Suprapubic skin (tissue), 4 donors: ENCODE measurements at regions not wholly inside any gene's neighbourhood (a gene's known extent, or its start where the extent isn't known, plus 50 kb on each side); places are given as distances from the start of the nearest gene placed in this dataset.
"Not testable (repeated sequence)": the region's sequence is repeated elsewhere in the genome, so short reads cannot be mapped to it uniquely, and the experiment has no call there.

Experiments used
- DNase-seq, 2 donors: peaks; one replicate each; pipeline ENCODE4 v3.0.0-alpha.2; 2019; ENCODE audit warnings: low spot score in 2 of 2
- H3K27ac ChIP-seq: fragments of 200-600 bp; sonication (generic); one replicate; pipeline ENCODE4 v1.5.1; 2019
- H3K27me3 ChIP-seq: fragments of 200-600 bp; sonication (generic); one replicate; pipeline ENCODE4 v1.5.1; 2019
- H3K36me3 ChIP-seq: fragments of 200-600 bp; sonication (generic); one replicate; pipeline ENCODE4 v1.5.1; 2019
- H3K4me1 ChIP-seq: fragments of 200-600 bp; sonication (generic); one replicate; pipeline ENCODE4 v1.5.1; 2019
- H3K4me3 ChIP-seq: fragments of 200-600 bp; sonication (generic); one replicate; pipeline ENCODE4 v1.5.1; 2019; ENCODE audit warnings: mild to moderate bottlenecking
- H3K9me3 ChIP-seq: fragments of 200-600 bp; sonication (generic); one replicate; pipeline ENCODE4 v1.5.1; 2019
- EP300 ChIP-seq: sonication (generic); formaldehyde crosslinking; IDR thresholded peaks from one replicate; pipeline ENCODE4 v1.6.1; 2017; ENCODE audit warnings: antibody characterized with exemption
- POLR2A ChIP-seq, 2 donors: fragments of 450-650 bp; IDR thresholded peaks; one replicate each; pipeline ENCODE4 v1.6.1; 2017; ENCODE audit warnings: antibody characterized with exemption in 2 of 2, mild to moderate bottlenecking in 2 of 2, moderate library complexity in 2 of 2
- POLR2AphosphoS5 ChIP-seq, 3 donors: sonication (generic); formaldehyde crosslinking; IDR thresholded peaks; one replicate each; pipeline ENCODE4 v1.6.1; 2017; ENCODE audit warnings: antibody characterized with exemption in 3 of 3
- WGBS: methylation state at CpG from one replicate; pipeline ENCODE4 v1.1.5; 2018; 5-methylcytosine and 5-hydroxymethylcytosine counted together
- TF ChIP-seq, protein P1 (sequence below), 2 donors: fragments of 200-600 bp in 1 of 2; fragments of 450-650 bp in 1 of 2; sonication (generic) in 1 of 2; IDR thresholded peaks; one replicate each; pipeline ENCODE4 v1.5.1; 2016 to 2019; ENCODE audit warnings: antibody characterized with exemption in 2 of 2, mild to moderate bottlenecking in 1 of 2, moderate library complexity in 1 of 2

DNA sequence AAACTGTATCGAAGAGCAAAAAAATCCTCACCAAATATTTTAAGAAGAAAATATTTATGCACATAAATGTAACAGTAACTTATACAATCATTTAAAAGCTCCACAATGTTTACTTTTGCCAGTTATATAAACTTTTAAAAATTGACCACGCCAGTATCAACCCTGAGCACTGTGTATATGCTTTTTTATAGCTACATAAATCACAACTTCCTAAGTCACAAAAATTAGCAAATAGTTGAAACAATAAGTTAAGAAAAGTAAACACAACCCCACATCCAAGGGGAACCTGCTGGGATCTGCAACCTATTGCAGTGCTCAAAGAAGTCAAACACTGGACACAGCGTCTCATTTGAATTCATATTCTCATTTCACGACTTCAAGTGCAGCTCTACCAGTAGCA, 89.8 kb upstream of the DST start:
- peaks cover 8% of the 10 kb centered on the region for H3K4me1 ChIP-seq
- H3K27ac ChIP-seq = no peak overlapping the region
- no peaks in the 10 kb centered on the region for H3K27me3 ChIP-seq
- H3K36me3 ChIP-seq = no peaks in the 10 kb centered on the region
- no peaks in the 10 kb centered on the region for H3K9me3 ChIP-seq
- TF ChIP-seq EP300 (no peak), POLR2A (IDR thresholded peaks at IDR 0.05) (no peak), POLR2AphosphoS5 (IDR thresholded peaks at IDR 0.05) (no peak)
- TF ChIP-seq, protein P1, sequence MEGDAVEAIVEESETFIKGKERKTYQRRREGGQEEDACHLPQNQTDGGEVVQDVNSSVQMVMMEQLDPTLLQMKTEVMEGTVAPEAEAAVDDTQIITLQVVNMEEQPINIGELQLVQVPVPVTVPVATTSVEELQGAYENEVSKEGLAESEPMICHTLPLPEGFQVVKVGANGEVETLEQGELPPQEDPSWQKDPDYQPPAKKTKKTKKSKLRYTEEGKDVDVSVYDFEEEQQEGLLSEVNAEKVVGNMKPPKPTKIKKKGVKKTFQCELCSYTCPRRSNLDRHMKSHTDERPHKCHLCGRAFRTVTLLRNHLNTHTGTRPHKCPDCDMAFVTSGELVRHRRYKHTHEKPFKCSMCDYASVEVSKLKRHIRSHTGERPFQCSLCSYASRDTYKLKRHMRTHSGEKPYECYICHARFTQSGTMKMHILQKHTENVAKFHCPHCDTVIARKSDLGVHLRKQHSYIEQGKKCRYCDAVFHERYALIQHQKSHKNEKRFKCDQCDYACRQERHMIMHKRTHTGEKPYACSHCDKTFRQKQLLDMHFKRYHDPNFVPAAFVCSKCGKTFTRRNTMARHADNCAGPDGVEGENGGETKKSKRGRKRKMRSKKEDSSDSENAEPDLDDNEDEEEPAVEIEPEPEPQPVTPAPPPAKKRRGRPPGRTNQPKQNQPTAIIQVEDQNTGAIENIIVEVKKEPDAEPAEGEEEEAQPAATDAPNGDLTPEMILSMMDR (IDR thresholded peaks at IDR 0.05) = no peak
- no peak for DNase-seq
- WGBS = 84% methylated on average over 4 of the region's 4 CpGs
- H3K4me3 ChIP-seq = no peak overlapping the region

DNA sequence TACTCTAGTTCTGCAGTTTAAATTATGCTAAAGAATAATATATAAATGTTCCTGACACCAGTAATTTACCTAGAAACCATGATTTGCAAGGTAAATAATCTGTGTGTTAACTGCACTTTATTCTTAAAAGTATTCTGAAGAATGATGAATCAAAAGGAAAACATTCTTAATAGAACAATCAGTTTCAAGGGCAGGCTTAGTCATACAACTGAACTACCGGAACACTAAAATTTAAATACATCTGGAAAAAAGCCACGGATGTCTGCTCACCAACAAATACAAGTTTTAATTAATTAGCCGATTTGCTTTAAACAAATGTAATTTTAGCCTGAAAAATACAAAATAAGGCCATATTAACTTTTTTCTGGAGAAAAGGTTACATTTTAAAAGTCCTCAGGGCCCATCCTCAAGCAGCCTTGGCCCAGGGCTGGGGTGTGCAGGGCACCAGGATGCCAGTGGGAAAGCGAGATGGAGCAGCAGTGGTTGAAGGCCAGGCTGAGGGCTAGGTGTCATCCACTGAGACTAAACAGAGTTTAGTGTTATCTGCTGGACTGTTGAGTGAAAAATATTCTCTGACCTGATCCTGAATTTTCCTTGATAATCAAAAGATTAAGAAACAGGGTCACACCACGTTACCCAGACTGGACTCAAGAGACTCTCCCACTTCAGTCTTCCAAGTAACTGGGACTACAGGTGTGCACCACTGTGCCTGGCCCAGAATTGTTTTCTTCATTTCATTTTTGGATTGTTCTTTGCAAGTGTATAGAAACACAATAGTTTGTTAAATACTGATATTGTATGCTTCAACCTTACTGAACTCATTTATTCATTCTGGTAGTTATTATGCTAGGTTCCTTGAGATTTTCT, 88.2 kb upstream of the DST start:
- H3K4me1 ChIP-seq = peaks cover 8% of the 10 kb centered on the region
- H3K4me3 ChIP-seq = no peak overlapping the region
- no peaks in the 10 kb centered on the region for H3K9me3 ChIP-seq
- DNase-seq = no peak
- TF ChIP-seq, protein P1 (IDR thresholded peaks at IDR 0.05) = no peak
- no peak for TF ChIP-seq POLR2A (IDR thresholded peaks at IDR 0.05)
- TF ChIP-seq EP300 = no peak
- no peak for TF ChIP-seq POLR2AphosphoS5 (IDR thresholded peaks at IDR 0.05)
- no peaks in the 10 kb centered on the region for H3K36me3 ChIP-seq
- H3K27ac ChIP-seq = no peak overlapping the region
- H3K27me3 ChIP-seq = no peaks in the 10 kb centered on the region
- 52% methylated on average over 5 of the region's 5 CpGs for WGBS

DNA sequence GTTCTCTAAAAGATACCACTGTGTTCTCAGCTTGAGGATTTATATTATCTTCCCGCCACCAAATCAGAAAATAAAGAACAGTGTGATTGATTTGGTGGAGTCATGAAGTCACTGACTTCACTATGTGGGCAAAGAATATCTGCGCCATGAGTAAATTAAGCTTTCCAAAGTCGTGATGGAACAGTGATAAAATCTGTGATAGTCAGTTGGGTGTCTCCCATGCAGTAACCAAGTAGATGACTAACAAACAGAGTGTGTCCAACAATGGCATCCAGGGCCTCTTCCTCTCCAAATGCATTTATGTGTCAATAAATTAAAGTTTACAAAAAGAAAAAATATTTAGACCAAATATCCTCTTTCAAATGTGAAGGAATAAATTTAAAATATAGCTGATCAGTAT, 87.0 kb upstream of the DST start:
- Histone ChIP-seq H3K9me3 (no peaks in the 10 kb centered on the region), H3K4me3 (no peak overlapping the region), H3K36me3 (no peaks in the 10 kb centered on the region), H3K27ac (no peak overlapping the region), H3K4me1 (peaks cover 8% of the 10 kb centered on the region), H3K27me3 (no peaks in the 10 kb centered on the region)
- TF ChIP-seq POLR2A (IDR thresholded peaks at IDR 0.05) (no peak), EP300 (no peak), POLR2AphosphoS5 (IDR thresholded peaks at IDR 0.05) (no peak)
- TF ChIP-seq, protein P1 (IDR thresholded peaks at IDR 0.05) = no peak
- 77% methylated on average over 3 of the region's 3 CpGs for WGBS
- no peak for DNase-seq

DNA sequence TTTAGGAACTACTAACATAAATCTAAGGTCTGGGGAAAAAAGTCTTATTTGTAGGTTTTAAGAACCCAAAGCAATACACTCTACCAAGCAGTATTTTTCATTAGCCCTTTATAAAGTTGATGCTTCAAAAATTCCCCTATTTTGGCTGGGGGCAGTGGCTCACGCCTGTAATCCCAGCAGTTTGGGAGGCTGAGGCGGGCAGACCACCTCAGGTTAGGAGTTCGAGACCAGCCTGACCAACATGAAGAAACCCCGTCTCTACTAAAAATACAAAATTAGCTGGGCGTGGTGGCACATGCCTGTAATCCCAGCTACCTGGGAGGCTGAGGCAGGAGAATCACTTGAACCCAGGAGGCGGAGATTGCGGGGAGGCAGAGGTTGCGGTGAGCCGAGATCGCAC, 86.5 kb upstream of the DST start:
- not testable (repeated sequence) for H3K36me3 ChIP-seq, H3K9me3 ChIP-seq, H3K27ac ChIP-seq, DNase-seq, H3K4me3 ChIP-seq, H3K4me1 ChIP-seq, H3K27me3 ChIP-seq
- 95% methylated on average over 10 of the region's 10 CpGs for WGBS

DNA sequence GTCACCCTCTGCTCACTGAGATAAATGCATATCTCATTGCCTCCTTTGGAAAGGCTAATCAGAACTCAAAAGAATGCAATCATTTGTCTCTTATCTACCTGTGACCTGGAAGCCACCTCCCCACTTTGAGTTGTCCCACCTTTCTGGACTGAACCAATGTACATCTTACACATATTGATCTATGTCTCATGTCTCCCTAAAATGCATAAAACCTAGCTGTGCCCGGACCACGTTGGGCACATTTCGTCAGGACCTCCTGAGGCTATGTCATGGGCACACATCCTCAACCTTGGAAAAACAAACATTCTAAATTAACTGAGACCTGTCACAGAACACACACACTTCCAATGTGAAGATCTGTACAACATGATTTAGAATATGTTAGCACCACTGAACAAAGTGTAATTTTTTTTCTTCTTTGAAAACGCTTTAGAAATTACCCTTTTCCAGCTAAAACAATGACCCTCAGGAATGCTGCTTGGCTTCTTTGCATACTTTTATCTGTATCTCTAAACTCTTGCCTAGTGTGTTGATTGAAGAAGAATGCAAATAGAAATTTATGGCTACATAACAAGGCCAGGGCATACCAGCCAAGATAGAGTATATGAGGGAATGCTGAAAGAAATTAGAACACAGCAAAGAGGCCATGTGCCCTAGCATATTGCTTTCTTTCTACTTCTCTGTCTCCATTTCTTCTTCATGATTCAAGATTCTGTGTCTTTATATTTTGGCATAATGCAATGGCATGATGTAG, 84.6 kb upstream of the DST start:
- no peak overlapping the region for H3K27ac ChIP-seq
- DNase-seq = no peak
- TF ChIP-seq POLR2A (IDR thresholded peaks at IDR 0.05) = no peak
- no peak for TF ChIP-seq POLR2AphosphoS5 (IDR thresholded peaks at IDR 0.05)
- no peak for TF ChIP-seq EP300
- TF ChIP-seq, protein P1 (IDR thresholded peaks at IDR 0.05) = no peak
- H3K9me3 ChIP-seq = no peaks in the 10 kb centered on the region
- 68% methylated on average over 4 of the region's 4 CpGs for WGBS
- H3K4me3 ChIP-seq = no peak overlapping the region
- H3K27me3 ChIP-seq = no peaks in the 10 kb centered on the region
- H3K4me1 ChIP-seq = peaks cover 8% of the 10 kb centered on the region
- H3K36me3 ChIP-seq = no peaks in the 10 kb centered on the region
